HEK293T (cell line): ENCODE measurements at regions not wholly inside any gene's neighbourhood (a gene's known extent, or its start where the extent isn't known, plus 50 kb on each side); places are given as distances from the start of the nearest gene placed in this dataset.
"Not testable (repeated sequence)": the region's sequence is repeated elsewhere in the genome, so short reads cannot be mapped to it uniquely, and the experiment has no call there.

Experiments
- CTCF ChIA-PET: fragments of 350-600 bp; formaldehyde crosslinking; extraction: SDS; loops from one replicate; lab custom pipeline; 2021; ENCODE audit warnings: antibody characterized with exemption, inconsistent platforms; lab: Yijun Ruan, JAX
- POLR2A ChIA-PET: fragments of 350-600 bp; formaldehyde crosslinking; extraction: SDS; loops from one replicate; lab custom pipeline; 2020; ENCODE audit warnings: antibody characterized with exemption, inconsistent platforms; lab: Yijun Ruan, JAX
- DNase-seq: peaks from one replicate; pipeline ENCODE4 v3.0.0; 2012; ENCODE audit warnings: mixed read lengths; ENCODE audit errors: extremely low spot score
- ARNT ChIP-seq: fragments of 450-650 bp; IDR thresholded peaks from 2 replicates; pipeline ENCODE4 v1.6.1; 2017; ENCODE audit warnings: mild to moderate bottlenecking
- BHLHE40 ChIP-seq: fragments of 450-650 bp; IDR thresholded peaks from 2 replicates; pipeline ENCODE4 v1.6.1; 2016; ENCODE audit warnings: mild to moderate bottlenecking, moderate library complexity, borderline replicate concordance
- CTBP1 ChIP-seq: fragments of 450-650 bp; IDR thresholded peaks from 2 replicates; pipeline ENCODE4 v1.6.1; 2016; ENCODE audit warnings: borderline replicate concordance
- ELF4 ChIP-seq: fragments of 450-650 bp; IDR thresholded peaks from 2 replicates; pipeline ENCODE4 v1.6.1; 2017; ENCODE audit warnings: antibody characterized with exemption
- FOXA1 ChIP-seq: fragments of 450-650 bp; IDR thresholded peaks from 2 replicates; pipeline ENCODE4 v1.6.1; 2016; ENCODE audit warnings: mild to moderate bottlenecking
- FOXK2 ChIP-seq: fragments of 450-650 bp; IDR thresholded peaks from 2 replicates; pipeline ENCODE4 v1.6.1; 2016; ENCODE audit warnings: mild to moderate bottlenecking
- FOXM1 ChIP-seq: fragments of 450-650 bp; IDR thresholded peaks from 2 replicates; pipeline ENCODE4 v1.6.1; 2017; ENCODE audit warnings: mild to moderate bottlenecking, borderline replicate concordance
- HDGF ChIP-seq: fragments of 450-650 bp; IDR thresholded peaks from 2 replicates; pipeline ENCODE4 v1.6.1; 2017; ENCODE audit warnings: antibody characterized with exemption, borderline replicate concordance
- L3MBTL2 ChIP-seq: fragments of 450-650 bp; conservative IDR thresholded peaks from 2 replicates; pipeline ENCODE4 v1.6.1; 2016; ENCODE audit warnings: mild to moderate bottlenecking
- LEF1 ChIP-seq: fragments of 450-650 bp; IDR thresholded peaks from 2 replicates; pipeline ENCODE4 v1.6.1; 2017; ENCODE audit warnings: mild to moderate bottlenecking, borderline replicate concordance
- NFRKB ChIP-seq: fragments of 450-650 bp; IDR thresholded peaks from 2 replicates; pipeline ENCODE4 v1.6.1; 2016; ENCODE audit warnings: mild to moderate bottlenecking, moderate library complexity
- PKNOX1 ChIP-seq: fragments of 450-650 bp; IDR thresholded peaks from 2 replicates; pipeline ENCODE4 v1.6.1; 2016
- SP1 ChIP-seq: fragments of 450-650 bp; IDR thresholded peaks from 2 replicates; pipeline ENCODE4 v1.6.1; 2017
- SUZ12 ChIP-seq: fragments of 450-650 bp; IDR thresholded peaks from 2 replicates; pipeline ENCODE4 v1.6.1; 2016; ENCODE audit warnings: mild to moderate bottlenecking
- TARDBP ChIP-seq: fragments of 450-650 bp; IDR thresholded peaks from 2 replicates; pipeline ENCODE4 v1.6.1; 2016
- ZNF384 ChIP-seq: fragments of 450-650 bp; IDR thresholded peaks from 2 replicates; pipeline ENCODE4 v1.6.1; 2016

GRCh38 chr1:234914606-234915290, 213.9 kb downstream of the TOMM20 start:
- CTCF ChIA-PET, result no interaction called here
- no peak for DNase-seq
- POLR2A ChIA-PET, result no interaction called here
- TF ChIP-seq TARDBP (no peak), ZNF384 (no peak), L3MBTL2 (no peak), LEF1 (no peak), HDGF (no peak), ELF4 (no peak), CTBP1 (no peak), ARNT (no peak), NFRKB (no peak), PKNOX1 (no peak), FOXK2 (no peak), FOXM1 (no peak), FOXA1 (no peak), SP1 (no peak), BHLHE40 (no peak), SUZ12 (no peak)

- ChIA-PET POLR2A (no interaction called here), CTCF (no interaction called here)
- TF ChIP-seq CTBP1 (no peak), BHLHE40 (no peak), FOXK2 (no peak), TARDBP (no peak), PKNOX1 (no peak), L3MBTL2 (no peak)
- no peak for DNase-seq
Measured at GRCh38 chr1:234913771-234914170, 214.9 kb downstream of the TOMM20 start.

- CTCF ChIA-PET, result no interaction called here
- TF ChIP-seq TARDBP, result no peak
- TF ChIP-seq SUZ12, result no peak
- no peak for TF ChIP-seq BHLHE40
- TF ChIP-seq CTBP1, result no peak
- TF ChIP-seq HDGF, result no peak
- no peak for TF ChIP-seq PKNOX1
- no peak for TF ChIP-seq FOXK2
- no peak for TF ChIP-seq ARNT
- TF ChIP-seq ELF4, result no peak
- no peak for TF ChIP-seq SP1
- no peak for TF ChIP-seq NFRKB
- TF ChIP-seq L3MBTL2, result no peak
- no peak for TF ChIP-seq ZNF384
- TF ChIP-seq FOXA1, result no peak
- TF ChIP-seq FOXM1, result no peak
- TF ChIP-seq LEF1, result no peak
- DNase-seq, result no peak
- POLR2A ChIA-PET, result no interaction called here
Measured at GRCh38 chr1:234913278-234913649, 215.4 kb downstream of the TOMM20 start.

- no peak for DNase-seq
- ChIA-PET POLR2A (no interaction called here), CTCF (no interaction called here)
- no peak for TF ChIP-seq FOXM1
- no peak for TF ChIP-seq L3MBTL2
- no peak for TF ChIP-seq BHLHE40
Measured at GRCh38 chr1:234912548-234913277, 215.9 kb downstream of the TOMM20 start.

GRCh38 chr1:234911787-234912186, 216.8 kb downstream of the TOMM20 start:
- POLR2A ChIA-PET, result no interaction called here
- TF ChIP-seq FOXA1 (no peak), SP1 (no peak), ARNT (no peak), HDGF (no peak), FOXM1 (no peak), CTBP1 (no peak), PKNOX1 (no peak), SUZ12 (no peak)
- no peak for DNase-seq
- CTCF ChIA-PET, result interaction anchor here (1.2 kb wide), 1 partner anchor 172 kb away, joined by 3 read pairs; no protein-coding TSS in a partner anchor

GRCh38 chr1:234911136-234911535, 217.5 kb downstream of the TOMM20 start:
- DNase-seq, POLR2A ChIA-PET: not testable (repeated sequence)
- CTCF ChIA-PET, result interaction anchor here (1.2 kb wide), 1 partner anchor 173 kb away, joined by 3 read pairs; no protein-coding TSS in a partner anchor
